D721Med (cell line): ENCODE measurements at regions not wholly inside any gene's neighbourhood (a gene's known extent, or its start where the extent isn't known, plus 50 kb on each side); places are given as distances from the start of the nearest gene placed in this dataset.

Source experiments
- DNase-seq: peaks from one replicate; pipeline ENCODE4 v3.0.0; 2011; ENCODE audit warnings: low spot score; ENCODE audit not compliant: insufficient read length
- FAIRE-seq: peaks from 2 replicates; lab custom pipeline; 2011; peaks lifted over from hg19 to GRCh38; lab: Jason Lieb, UNC
- CTCF ChIP-seq: IDR thresholded peaks from 2 replicates; pipeline ENCODE4 v1.5.1; 2012; ENCODE audit warnings: mild to moderate bottlenecking, control low read depth; ENCODE audit not compliant: insufficient read depth; ENCODE audit errors: missing control alignments

GRCh38 chr1:220374449-220374848 is 102.2 kb upstream of the RAB3GAP2 start:
- no peak for FAIRE-seq
- TF ChIP-seq CTCF: no peak

GRCh38 chr1:220372451-220372850 is 100.2 kb upstream of the RAB3GAP2 start:
- no peak for TF ChIP-seq CTCF
- no peak for DNase-seq
- no peak for FAIRE-seq

More at GRCh38 chr1:220374449-220374848, 102.2 kb upstream of the RAB3GAP2 start:
- DNase-seq: no peak

GRCh38 chr1:220371324-220371723 is 99.1 kb upstream of the RAB3GAP2 start:
- TF ChIP-seq CTCF: no peak
- FAIRE-seq: no peak
- DNase-seq: no peak

- no peak for TF ChIP-seq CTCF
- DNase-seq (peak; percentile 33), FAIRE-seq (peak; percentile 91)
These were observed 97.9 kb upstream of the RAB3GAP2 start for GRCh38 chr1:220370041-220370700.

- FAIRE-seq (no peak), DNase-seq (no peak)
- TF ChIP-seq CTCF: no peak
These were observed 97.3 kb upstream of the RAB3GAP2 start for GRCh38 chr1:220369511-220369910.

- DNase-seq: no peak
- no peak for TF ChIP-seq CTCF
- no peak for FAIRE-seq
These were observed 96.4 kb upstream of the RAB3GAP2 start for GRCh38 chr1:220368352-220369265.
